Panc1 (cell line): ENCODE measurements at regions not wholly inside any gene's neighbourhood (a gene's known extent, or its start where the extent isn't known, plus 50 kb on each side); places are given as distances from the start of the nearest gene placed in this dataset.

Source experiments
- ATAC-seq: fragments of 200-7000 bp; cut with Tn5 transposase; 2 replicates; pipeline ENCODE4 v1.9.1; 2020; ENCODE audit warnings: mild to moderate bottlenecking, moderate library complexity
- BruUV-seq: library from RNA; stranded (reverse); fragments of 400-500 nt; replicated peaks from 2 replicates; lab custom pipeline; 2021; lab: Mats Ljungman, UMichigan
- CTCF ChIA-PET: fragments of 300-600 bp; sonication (Branson Sonifier 250); formaldehyde crosslinking; loops from one replicate; lab custom pipeline; 2022; ENCODE audit warnings: antibody characterized with exemption; lab: Charles Lee
- POLR2A ChIA-PET: fragments of 300-600 bp; sonication (Branson Sonifier 250); formaldehyde crosslinking; loops from one replicate; lab custom pipeline; 2022; ENCODE audit warnings: antibody characterized with exemption; lab: Charles Lee
- DNase-seq: peaks from one replicate; pipeline ENCODE4 v3.0.0-alpha.2; 2010; ENCODE audit warnings: low read depth, low spot score
- H3K27ac ChIP-seq: 2 replicates; pipeline ENCODE4 v1.5.1; 2011; ENCODE audit warnings: mild to moderate bottlenecking, low read length, inconsistent platforms
- H3K27me3 ChIP-seq: fragments of 200-500 bp; sonication (Bioruptor generic); 2 replicates; pipeline ENCODE4 v1.6.0; 2014; ENCODE audit warnings: low read length, inconsistent platforms; ENCODE audit not compliant: control insufficient read depth, insufficient read depth
- H3K36me3 ChIP-seq: fragments of 200-500 bp; sonication (Bioruptor generic); 2 replicates; pipeline ENCODE4 v1.5.1; 2014; ENCODE audit warnings: inconsistent platforms, mild to moderate bottlenecking, low read length, moderate library complexity; ENCODE audit not compliant: control insufficient read depth, insufficient read depth
- H3K4me1 ChIP-seq: 2 replicates; pipeline ENCODE4 v1.5.1; 2011; ENCODE audit warnings: inconsistent platforms, mild to moderate bottlenecking, low read length, moderate library complexity; ENCODE audit not compliant: control insufficient read depth, insufficient read depth
- H3K4me3 ChIP-seq, 2 experiments: 2 replicates each; pipeline ENCODE4 v1.5.1; 2011 to 2012; ENCODE audit warnings: low read depth in 2 of 2, low read length in 2 of 2, mild to moderate bottlenecking in 2 of 2, inconsistent platforms in 1 of 2, moderate library complexity in 1 of 2
- H3K9me3 ChIP-seq: fragments of 200-500 bp; sonication (Bioruptor generic); 2 replicates; pipeline ENCODE4 v1.5.1; 2014; ENCODE audit warnings: low read depth, mild to moderate bottlenecking, inconsistent platforms, low read length, moderate library complexity; ENCODE audit not compliant: control insufficient read depth, insufficient read depth
- CTCF ChIP-seq: fragments of 450-650 bp; IDR thresholded peaks from 2 replicates; pipeline ENCODE4 v1.5.1; 2017; ENCODE audit warnings: mild to moderate bottlenecking
- POLR2AphosphoS5 ChIP-seq: IDR thresholded peaks from 2 replicates; pipeline ENCODE4 v1.6.1; 2012; ENCODE audit warnings: mild to moderate bottlenecking, low read depth, low read length, moderate library complexity
- SIN3A ChIP-seq: IDR thresholded peaks from 2 replicates; pipeline ENCODE4 v1.6.1; 2012; ENCODE audit warnings: low read depth, mild to moderate bottlenecking, low read length, moderate library complexity, borderline replicate concordance; ENCODE audit not compliant: insufficient read depth
- TCF7L2 ChIP-seq: IDR thresholded peaks from 2 replicates; pipeline ENCODE4 v1.6.1; 2011; ENCODE audit warnings: mild to moderate bottlenecking, low read depth, low read length, inconsistent platforms
- in situ Hi-C: cut with HindIII; loops from 2 replicates; pipeline ENCODE4 v1.10.0; 2016; ENCODE audit warnings: low sequenced_read_pairs, low pct_unique_long_range_greater_than_20kb
- intact Hi-C: fragments of 100-400 bp; cut with micrococcal nuclease; formaldehyde crosslinking; loops from one replicate; pipeline ENCODE4 v1.10.0; 2022; ENCODE audit not compliant: unreplicated experiment
- TF ChIP-seq, protein P1 (sequence below), 2 experiments: IDR thresholded peaks; 2 replicates each; pipeline ENCODE4 v1.6.1; 2011 to 2012; ENCODE audit warnings: low read depth in 2 of 2, control low read depth in 1 of 2, low read length in 1 of 2, mild to moderate bottlenecking in 1 of 2, moderate library complexity in 1 of 2; ENCODE audit not compliant: insufficient read depth in 1 of 2

DNA sequence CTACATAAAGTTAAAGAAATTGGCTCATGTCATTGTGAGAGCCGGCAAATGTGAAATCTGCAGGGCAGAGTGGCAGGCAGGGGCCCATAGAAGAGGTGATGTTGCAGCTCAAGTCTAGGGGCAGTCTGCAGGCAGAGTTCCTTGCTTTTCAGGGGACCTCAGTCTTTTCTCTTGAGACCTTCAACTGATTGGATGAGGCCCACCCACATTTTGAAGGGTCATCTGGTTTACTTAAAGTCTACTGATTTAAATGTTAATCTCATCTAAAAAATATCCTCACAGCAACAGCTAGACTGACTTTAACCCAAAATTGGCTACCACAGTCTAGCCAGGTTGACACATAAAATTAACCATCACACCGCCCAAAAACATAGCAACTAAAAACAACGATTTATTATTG lies 77.6 kb upstream of the ALDH1L1 start:
- ATAC-seq, result no peak
- H3K27ac ChIP-seq, result no peak overlapping the region
- ChIA-PET POLR2A (no interaction called here), CTCF (no interaction called here)
- no peaks in the 10 kb centered on the region for H3K4me1 ChIP-seq
- in situ Hi-C loops, result no loop called here
- intact Hi-C loops, result no loop called here
- no TSS peak for BruUV-seq
- no peaks in the 10 kb centered on the region for H3K9me3 ChIP-seq
- H3K27me3 ChIP-seq, result peaks cover 3% of the 10 kb centered on the region
- no peak for DNase-seq
- H3K36me3 ChIP-seq, result no peaks in the 10 kb centered on the region
- TF ChIP-seq, protein P1, sequence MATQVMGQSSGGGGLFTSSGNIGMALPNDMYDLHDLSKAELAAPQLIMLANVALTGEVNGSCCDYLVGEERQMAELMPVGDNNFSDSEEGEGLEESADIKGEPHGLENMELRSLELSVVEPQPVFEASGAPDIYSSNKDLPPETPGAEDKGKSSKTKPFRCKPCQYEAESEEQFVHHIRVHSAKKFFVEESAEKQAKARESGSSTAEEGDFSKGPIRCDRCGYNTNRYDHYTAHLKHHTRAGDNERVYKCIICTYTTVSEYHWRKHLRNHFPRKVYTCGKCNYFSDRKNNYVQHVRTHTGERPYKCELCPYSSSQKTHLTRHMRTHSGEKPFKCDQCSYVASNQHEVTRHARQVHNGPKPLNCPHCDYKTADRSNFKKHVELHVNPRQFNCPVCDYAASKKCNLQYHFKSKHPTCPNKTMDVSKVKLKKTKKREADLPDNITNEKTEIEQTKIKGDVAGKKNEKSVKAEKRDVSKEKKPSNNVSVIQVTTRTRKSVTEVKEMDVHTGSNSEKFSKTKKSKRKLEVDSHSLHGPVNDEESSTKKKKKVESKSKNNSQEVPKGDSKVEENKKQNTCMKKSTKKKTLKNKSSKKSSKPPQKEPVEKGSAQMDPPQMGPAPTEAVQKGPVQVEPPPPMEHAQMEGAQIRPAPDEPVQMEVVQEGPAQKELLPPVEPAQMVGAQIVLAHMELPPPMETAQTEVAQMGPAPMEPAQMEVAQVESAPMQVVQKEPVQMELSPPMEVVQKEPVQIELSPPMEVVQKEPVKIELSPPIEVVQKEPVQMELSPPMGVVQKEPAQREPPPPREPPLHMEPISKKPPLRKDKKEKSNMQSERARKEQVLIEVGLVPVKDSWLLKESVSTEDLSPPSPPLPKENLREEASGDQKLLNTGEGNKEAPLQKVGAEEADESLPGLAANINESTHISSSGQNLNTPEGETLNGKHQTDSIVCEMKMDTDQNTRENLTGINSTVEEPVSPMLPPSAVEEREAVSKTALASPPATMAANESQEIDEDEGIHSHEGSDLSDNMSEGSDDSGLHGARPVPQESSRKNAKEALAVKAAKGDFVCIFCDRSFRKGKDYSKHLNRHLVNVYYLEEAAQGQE (IDR thresholded peaks at IDR 0.05; ENCODE audit: insufficient read depth in 1 of 2, low read depth in 2 of 2, low read length in 1 of 2), result no peak
- TF ChIP-seq TCF7L2 (no peak), POLR2AphosphoS5 (no peak), CTCF (no peak), SIN3A (no peak)
- no peak overlapping the region for H3K4me3 ChIP-seq

- ATAC-seq (no peak), DNase-seq (no peak)
- peaks cover 3% of the 10 kb centered on the region for H3K27me3 ChIP-seq
- H3K9me3 ChIP-seq, result no peaks in the 10 kb centered on the region
- H3K27ac ChIP-seq, result no peak overlapping the region
- ChIA-PET POLR2A (no interaction called here), CTCF (interaction anchor here (0.6 kb wide), 1 partner anchor 132 kb away, joined by 3 read pairs; no protein-coding TSS in a partner anchor)
- no peak overlapping the region for H3K4me3 ChIP-seq
- no peak for TF ChIP-seq CTCF
- TF ChIP-seq TCF7L2, result no peak
- TF ChIP-seq, protein P1 (IDR thresholded peaks at IDR 0.05; ENCODE audit: insufficient read depth in 1 of 2, low read depth in 2 of 2, low read length in 1 of 2), result no peak
- TF ChIP-seq SIN3A, result no peak
- TF ChIP-seq POLR2AphosphoS5, result no peak
- no peaks in the 10 kb centered on the region for H3K4me1 ChIP-seq
- H3K36me3 ChIP-seq, result no peaks in the 10 kb centered on the region
- in situ Hi-C loops (no loop called here), intact Hi-C loops (no loop called here)
- BruUV-seq, result no TSS peak
Measured at GRCh38 chr3:126257174-126257573, 76.8 kb upstream of the ALDH1L1 start.
